ENCODE measurements at regions not wholly inside any gene's neighbourhood (a gene's known extent, or its start where the extent isn't known, plus 50 kb on each side); places are given as distances from the start of the nearest gene placed in this dataset.

- CTCF ChIA-PET (ENCODE audit: unreplicated experiment): no interaction called here
- Histone ChIP-seq H3K4me3 (ENCODE audit: low read depth, low read length, poor library complexity, severe bottlenecking) (no peak overlapping the region), H3K27ac (ENCODE audit: low read depth, low read length, poor library complexity, severe bottlenecking) (no peak overlapping the region), H3K4me1 (ENCODE audit: insufficient read depth, low read length, poor library complexity, severe bottlenecking) (no peaks in the 10 kb centered on the region), H3K9me3 (ENCODE audit: low read length) (no peaks in the 10 kb centered on the region), H4K20me1 (ENCODE audit: insufficient read depth, low read length) (no peaks in the 10 kb centered on the region), H3K9me2 (ENCODE audit: insufficient read depth, low read length) (no peaks in the 10 kb centered on the region), H2AFZ (ENCODE audit: low read length) (no peak overlapping the region), H3K4me2 (ENCODE audit: low read length) (no peak overlapping the region), H3K36me3 (ENCODE audit: insufficient read depth, low read length) (no peaks in the 10 kb centered on the region), H3K79me2 (ENCODE audit: insufficient read depth, low read depth, low read length) (no peaks in the 10 kb centered on the region)
- POLR2A ChIA-PET: no interaction called here
- no peak for DNase-seq (ENCODE audit: low spot score)
- intact Hi-C loops (cut with micrococcal nuclease; ENCODE audit: unreplicated experiment): no loop called here
- no TSS peak for BruUV-seq (replicated peaks)
- TF ChIP-seq EZH2phosphoT487 (IDR thresholded peaks at IDR 0.05; ENCODE audit: borderline replicate concordance, low read depth, low read length): no peak
- TF ChIP-seq CTCF (conservative IDR thresholded peaks at IDR 0.05; ENCODE audit: low read length): no peak
Measured at GRCh38 chr12:126935435-126935834, 1331.5 kb upstream of the TMEM132C start.

- H3K4me2 ChIP-seq (ENCODE audit: low read length): no peak overlapping the region
- no peaks in the 10 kb centered on the region for H4K20me1 ChIP-seq (ENCODE audit: insufficient read depth, low read length)
- H3K4me3 ChIP-seq (ENCODE audit: low read depth, low read length, poor library complexity, severe bottlenecking): no peak overlapping the region
- ChIA-PET POLR2A (no interaction called here), CTCF (ENCODE audit: unreplicated experiment) (no interaction called here)
- no peaks in the 10 kb centered on the region for H3K9me3 ChIP-seq (ENCODE audit: low read length)
- no peak for TF ChIP-seq EZH2phosphoT487 (IDR thresholded peaks at IDR 0.05; ENCODE audit: borderline replicate concordance, low read depth, low read length)
- TF ChIP-seq CTCF (conservative IDR thresholded peaks at IDR 0.05; ENCODE audit: low read length): no peak
- H3K79me2 ChIP-seq (ENCODE audit: insufficient read depth, low read depth, low read length): no peaks in the 10 kb centered on the region
- H3K27ac ChIP-seq (ENCODE audit: low read depth, low read length, poor library complexity, severe bottlenecking): no peak overlapping the region
- H3K9me2 ChIP-seq (ENCODE audit: insufficient read depth, low read length): no peaks in the 10 kb centered on the region
- DNase-seq (ENCODE audit: low spot score): no peak
- no peaks in the 10 kb centered on the region for H3K36me3 ChIP-seq (ENCODE audit: insufficient read depth, low read length)
- no peak overlapping the region for H2AFZ ChIP-seq (ENCODE audit: low read length)
- no peaks in the 10 kb centered on the region for H3K4me1 ChIP-seq (ENCODE audit: insufficient read depth, low read length, poor library complexity, severe bottlenecking)
- BruUV-seq (replicated peaks): no TSS peak
- intact Hi-C loops (cut with micrococcal nuclease; ENCODE audit: unreplicated experiment): no loop called here
Measured at GRCh38 chr12:126936181-126936851, 1330.7 kb upstream of the TMEM132C start.

DNA sequence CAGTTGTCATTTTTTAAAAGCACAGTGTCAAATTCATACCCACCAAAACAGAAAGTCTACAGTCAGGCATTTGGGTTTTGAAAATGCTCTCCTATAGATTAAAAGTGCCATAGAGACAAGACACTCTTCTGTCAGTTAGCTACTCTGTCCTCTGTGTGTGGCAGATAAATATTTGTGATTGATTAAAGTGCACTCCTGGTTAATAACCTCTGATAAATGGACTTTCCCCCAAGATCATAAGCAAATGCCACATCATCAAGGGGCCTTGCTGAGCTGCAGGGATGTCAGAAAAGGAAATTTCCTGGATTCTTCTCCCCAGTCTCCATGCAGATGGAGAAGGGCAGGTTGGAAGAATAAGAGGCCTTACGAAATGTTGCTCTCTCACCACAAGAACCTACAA lies 1329.5 kb upstream of the TMEM132C start:
- DNase-seq (ENCODE audit: low spot score): no peak
- Histone ChIP-seq H3K36me3 (ENCODE audit: insufficient read depth, low read length) (no peaks in the 10 kb centered on the region), H3K27ac (ENCODE audit: low read depth, low read length, poor library complexity, severe bottlenecking) (no peak overlapping the region), H3K4me2 (ENCODE audit: low read length) (no peak overlapping the region), H3K79me2 (ENCODE audit: insufficient read depth, low read depth, low read length) (no peaks in the 10 kb centered on the region), H3K4me1 (ENCODE audit: insufficient read depth, low read length, poor library complexity, severe bottlenecking) (no peaks in the 10 kb centered on the region), H3K9me2 (ENCODE audit: insufficient read depth, low read length) (no peaks in the 10 kb centered on the region), H4K20me1 (ENCODE audit: insufficient read depth, low read length) (no peaks in the 10 kb centered on the region), H3K4me3 (ENCODE audit: low read depth, low read length, poor library complexity, severe bottlenecking) (no peak overlapping the region), H3K9me3 (ENCODE audit: low read length) (no peaks in the 10 kb centered on the region), H2AFZ (ENCODE audit: low read length) (no peak overlapping the region)
- POLR2A ChIA-PET: interaction anchor here (0.6 kb wide), 1 partner anchor 35 kb away, joined by 3 read pairs; no protein-coding TSS in a partner anchor
- CTCF ChIA-PET (ENCODE audit: unreplicated experiment): no interaction called here
- TF ChIP-seq EZH2phosphoT487 (IDR thresholded peaks at IDR 0.05; ENCODE audit: borderline replicate concordance, low read depth, low read length) (no peak), CTCF (conservative IDR thresholded peaks at IDR 0.05; ENCODE audit: low read length) (no peak)
- BruUV-seq (replicated peaks): no TSS peak
- intact Hi-C loops (cut with micrococcal nuclease; ENCODE audit: unreplicated experiment): no loop called here
